ENCODE measurements at regions not wholly inside any gene's neighbourhood (a gene's known extent, or its start where the extent isn't known, plus 50 kb on each side); places are given as distances from the start of the nearest gene placed in this dataset.

- Mint-ChIP-seq H3K27me3 (ENCODE audit: insufficient read depth, low read depth, poor library complexity) (peaks cover 4% of the 10 kb centered on the region), H3K27ac (no peak overlapping the region), H3K4me1 (no peaks in the 10 kb centered on the region), H3K4me3 (no peak overlapping the region), H3K9me3 (peaks cover 99% of the 10 kb centered on the region), H3K36me3 (ENCODE audit: low read depth) (peaks cover 45% of the 10 kb centered on the region)
- no peak overlapping the region for H2AFZ ChIP-seq
- TF ChIP-seq ZNF331 (CRISPR knock-in tag; IDR thresholded peaks at IDR 0.05; ENCODE audit: low read depth) = no peak
- TF ChIP-seq ZNF462 (CRISPR knock-in tag; IDR thresholded peaks at IDR 0.05) = no peak
- TF ChIP-seq NANOG (IDR thresholded peaks at IDR 0.05; ENCODE audit: borderline replicate concordance) = no peak
- no peak for TF ChIP-seq CREB1 (CRISPR knock-in tag; IDR thresholded peaks at IDR 0.05; ENCODE audit: low read depth)
- TF ChIP-seq EZH2phosphoT487 (IDR thresholded peaks at IDR 0.05; ENCODE audit: unreplicated experiment) = no peak
- no peak for TF ChIP-seq REST (IDR thresholded peaks at IDR 0.05; ENCODE audit: unreplicated experiment)
- TF ChIP-seq ZNF114 (CRISPR knock-in tag; IDR thresholded peaks at IDR 0.05) = no peak
- TF ChIP-seq POLR2AphosphoS5 (IDR thresholded peaks at IDR 0.05; ENCODE audit: low read depth) = no peak
- TF ChIP-seq ETS1 (IDR thresholded peaks at IDR 0.05) = no peak
- TF ChIP-seq JUNB (IDR thresholded peaks at IDR 0.05; ENCODE audit: unreplicated experiment) = no peak
- TF ChIP-seq STAT1 (IDR thresholded peaks at IDR 0.05; ENCODE audit: unreplicated experiment) = no peak
- TF ChIP-seq CTCF (conservative IDR thresholded peaks at IDR 0.05; ENCODE audit: low read depth in 2 of 2) = no peak
- TF ChIP-seq EZH2 (IDR thresholded peaks at IDR 0.05; ENCODE audit: low read depth, unreplicated experiment) = no peak
- ATAC-seq (no peak), DNase-seq (ENCODE audit: low spot score) (no peak)
- no peak overlapping the region for H3K4me2 ChIP-seq
- no peaks in the 10 kb centered on the region for H3K4me1 ChIP-seq (ENCODE audit: insufficient read depth)
- no peaks in the 10 kb centered on the region for H3F3A ChIP-seq (replicated peaks; ENCODE audit: low read depth)
- no peaks in the 10 kb centered on the region for H3K36me3 ChIP-seq (ENCODE audit: insufficient read depth)
- H3K9me2 ChIP-seq (ENCODE audit: insufficient read depth) = no peaks in the 10 kb centered on the region
- no peak overlapping the region for H3K4me3 ChIP-seq
- H3K79me2 ChIP-seq (replicated peaks; ENCODE audit: insufficient read depth) = no peaks in the 10 kb centered on the region
- H3K27me3 ChIP-seq (ENCODE audit: insufficient read depth) = no peaks in the 10 kb centered on the region
- H4K20me1 ChIP-seq (replicated peaks; ENCODE audit: insufficient read depth) = no peaks in the 10 kb centered on the region
- H3K27ac ChIP-seq (ENCODE audit: low read depth) = no peak overlapping the region
These were observed 353.7 kb downstream of the GLRX3 start for GRCh38 chr10:130489891-130490290.

Data from GM23338 (cell line).